HG02571 (cell line): ENCODE measurements at regions not wholly inside any gene's neighbourhood (a gene's known extent, or its start where the extent isn't known, plus 50 kb on each side); places are given as distances from the start of the nearest gene placed in this dataset.
"Not testable (repeated sequence)": the region's sequence is repeated elsewhere in the genome, so short reads cannot be mapped to it uniquely, and the experiment has no call there.

ENCODE experiments used
- ATAC-seq: cut with Tn5 transposase; IDR thresholded peaks from one replicate; pipeline ENCODE4 v1.9.1; 2021; ENCODE audit warnings: mild to moderate bottlenecking, moderate library complexity; ENCODE audit not compliant: unreplicated experiment

GRCh38 chr22:47352920-47353700, 590.7 kb downstream of the TBC1D22A start:
- no peak for ATAC-seq

- ATAC-seq, result no peak
Measured at GRCh38 chr22:47351836-47352579, 589.6 kb downstream of the TBC1D22A start.

GRCh38 chr22:47346287-47346686, 583.8 kb downstream of the TBC1D22A start:
- ATAC-seq, result not testable (repeated sequence)

GRCh38 chr22:47345025-47345424, 582.6 kb downstream of the TBC1D22A start:
- ATAC-seq, result no peak

GRCh38 chr22:47344414-47344813, 582.0 kb downstream of the TBC1D22A start:
- ATAC-seq, result no peak

- ATAC-seq, result no peak
Measured at GRCh38 chr22:47343611-47344010, 581.2 kb downstream of the TBC1D22A start.

- no peak for ATAC-seq
Measured at GRCh38 chr22:47342446-47342845, 580.0 kb downstream of the TBC1D22A start.

- ATAC-seq, result no peak
Measured at GRCh38 chr22:47341464-47341863, 579.0 kb downstream of the TBC1D22A start.

GRCh38 chr22:47340851-47341436, 578.5 kb downstream of the TBC1D22A start:
- no peak for ATAC-seq

- no peak for ATAC-seq
Measured at GRCh38 chr22:47337161-47337621, 574.7 kb downstream of the TBC1D22A start.

- ATAC-seq, result no peak
Measured at GRCh38 chr22:47335958-47336357, 573.5 kb downstream of the TBC1D22A start.

GRCh38 chr22:47335460-47335859, 573.0 kb downstream of the TBC1D22A start:
- ATAC-seq, result no peak

- ATAC-seq, result no peak
Measured at GRCh38 chr22:47334601-47335000, 572.2 kb downstream of the TBC1D22A start.

- ATAC-seq, result no peak
Measured at GRCh38 chr22:47333625-47334024, 571.2 kb downstream of the TBC1D22A start.

GRCh38 chr22:47332246-47332980, 570.0 kb downstream of the TBC1D22A start:
- ATAC-seq, result no peak

- no peak for ATAC-seq
Measured at GRCh38 chr22:47331750-47332149, 569.3 kb downstream of the TBC1D22A start.

GRCh38 chr22:47329727-47330650, 567.5 kb downstream of the TBC1D22A start:
- no peak for ATAC-seq

- no peak for ATAC-seq
Measured at GRCh38 chr22:47328550-47329243, 566.2 kb downstream of the TBC1D22A start.

- ATAC-seq, result no peak
Measured at GRCh38 chr22:47327241-47327640, 564.8 kb downstream of the TBC1D22A start.
